Tibial artery (tissue), 4 donors: ENCODE measurements at regions not wholly inside any gene's neighbourhood (a gene's known extent, or its start where the extent isn't known, plus 50 kb on each side); places are given as distances from the start of the nearest gene placed in this dataset.

Source experiments
- DNase-seq, 2 donors: peaks; one replicate each; pipeline ENCODE4 v3.0.0-alpha.2; 2019
- H3K27ac ChIP-seq, 2 donors: fragments of 200-600 bp; sonication (generic) in 1 of 2; 1 replicate in 1 of 2; 2 replicates in 1 of 2; pipeline ENCODE4 v1.5.1; 2018 to 2019; ENCODE audit warnings: mild to moderate bottlenecking in 1 of 2
- H3K27me3 ChIP-seq, 2 donors: fragments of 200-600 bp; sonication (generic) in 1 of 2; one replicate each; pipeline versions ENCODE4 v1.5.1 to v1.6.0; 2016 to 2019
- H3K36me3 ChIP-seq, 3 donors: fragments of 200-600 bp; sonication (generic) in 2 of 3; one replicate each; pipeline ENCODE4 v1.5.1; 2016 to 2019; ENCODE audit warnings: mild to moderate bottlenecking in 2 of 3
- H3K4me1 ChIP-seq, 4 donors: fragments of 200-600 bp; sonication (generic) in 2 of 4; 1 replicate in 3 of 4; 2 replicates in 1 of 4; pipeline ENCODE4 v1.5.1; 2016 to 2019
- H3K4me3 ChIP-seq, 2 donors: fragments of 200-600 bp; sonication (generic) in 1 of 2; 1 replicate in 1 of 2; 2 replicates in 1 of 2; pipeline ENCODE4 v1.5.1; 2018 to 2019; ENCODE audit warnings: mild to moderate bottlenecking in 2 of 2
- H3K9me3 ChIP-seq, 3 donors: fragments of 200-600 bp; sonication (generic) in 1 of 3; one replicate each; pipeline ENCODE4 v1.5.1; 2016 to 2019
- CTCF ChIP-seq, 2 experiments: fragments of 200-600 bp in 1 of 2; fragments of 450-650 bp in 1 of 2; IDR thresholded peaks; one replicate each; pipeline ENCODE4 v1.5.1; 2017 to 2019; ENCODE audit warnings: antibody characterized with exemption in 2 of 2, mild to moderate bottlenecking in 1 of 2, moderate library complexity in 1 of 2
- intact Hi-C: fragments of 100-400 bp; cut with DNase I; formaldehyde crosslinking; loops from one replicate; pipeline ENCODE4 v1.15.0; 2023; ENCODE audit warnings: low total_unique reads

DNA sequence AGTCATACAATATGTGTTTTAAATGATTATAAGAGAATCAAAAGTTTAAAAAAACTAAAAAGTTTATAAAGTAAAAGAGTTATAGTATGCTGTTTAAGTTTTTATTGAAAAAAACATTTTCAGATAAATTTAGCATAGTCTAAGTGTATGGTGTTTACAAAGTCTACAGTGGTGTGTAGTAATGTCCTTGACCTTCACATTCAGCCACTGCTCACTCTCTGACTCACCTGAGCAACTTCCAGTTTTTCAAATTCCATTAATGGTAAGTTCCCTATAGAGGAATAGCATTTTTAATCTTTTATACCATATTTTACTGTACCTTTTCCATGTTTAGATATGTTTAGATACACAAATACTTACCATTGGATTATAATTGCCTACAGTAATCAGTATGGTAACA lies 842.4 kb upstream of the KLHL1 start:
- intact Hi-C loops: no loop called here
- H3K4me1 ChIP-seq: no peaks in the 10 kb centered on the region
- no peaks in the 10 kb centered on the region for H3K27me3 ChIP-seq
- H3K27ac ChIP-seq: no peak overlapping the region
- no peak overlapping the region for H3K4me3 ChIP-seq
- H3K36me3 ChIP-seq: no peaks in the 10 kb centered on the region
- no peak for TF ChIP-seq CTCF (IDR thresholded peaks at IDR 0.05)
- H3K9me3 ChIP-seq: no peaks in the 10 kb centered on the region
- DNase-seq: no peak

DNA sequence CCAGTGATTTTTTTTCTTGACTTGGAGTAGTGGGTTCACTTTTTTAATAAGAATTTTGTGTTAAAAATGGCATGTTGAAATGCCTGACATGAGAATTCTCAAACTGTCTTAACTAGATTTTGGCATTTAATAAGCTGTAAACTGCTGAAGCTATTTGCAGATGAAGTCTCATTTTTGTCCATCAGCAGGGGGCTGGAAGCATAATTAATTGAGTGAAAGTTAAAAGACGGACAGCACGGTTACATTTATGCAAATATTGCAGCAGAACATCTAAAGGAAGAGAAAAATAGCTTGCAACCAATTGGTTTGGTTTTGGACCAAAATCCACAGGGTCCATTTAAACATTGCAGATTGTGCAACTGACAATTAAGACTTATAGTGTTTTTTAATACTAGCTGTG lies 837.3 kb upstream of the KLHL1 start:
- H3K4me3 ChIP-seq: no peak overlapping the region
- DNase-seq: no peak
- H3K27me3 ChIP-seq: no peaks in the 10 kb centered on the region
- no peaks in the 10 kb centered on the region for H3K36me3 ChIP-seq
- no peaks in the 10 kb centered on the region for H3K9me3 ChIP-seq
- intact Hi-C loops: no loop called here
- H3K4me1 ChIP-seq: no peaks in the 10 kb centered on the region
- no peak for TF ChIP-seq CTCF (IDR thresholded peaks at IDR 0.05)
- H3K27ac ChIP-seq: no peak overlapping the region

DNA sequence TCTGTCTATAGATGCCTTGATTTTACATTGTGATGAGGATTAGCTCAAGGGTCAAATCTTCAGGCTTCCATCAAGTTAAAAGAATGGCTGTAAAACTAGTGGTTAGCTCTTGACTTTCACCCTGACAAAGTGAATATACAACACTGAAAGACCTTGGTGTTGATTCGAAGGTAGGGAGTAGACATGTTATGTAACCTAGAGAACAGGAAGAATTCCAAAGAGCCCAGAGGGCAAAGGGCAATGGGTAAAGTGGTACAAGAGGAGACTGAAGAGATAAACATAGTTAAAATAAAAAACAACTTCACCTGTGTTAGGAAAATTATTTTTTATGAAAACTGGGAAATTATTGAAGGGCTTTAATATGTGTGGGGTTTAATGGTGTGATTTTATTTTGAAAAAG lies 833.2 kb upstream of the KLHL1 start:
- Histone ChIP-seq H3K36me3 (no peaks in the 10 kb centered on the region), H3K4me1 (no peaks in the 10 kb centered on the region), H3K4me3 (no peak overlapping the region), H3K27me3 (no peaks in the 10 kb centered on the region), H3K27ac (no peak overlapping the region), H3K9me3 (no peaks in the 10 kb centered on the region)
- no peak for DNase-seq
- intact Hi-C loops: no loop called here
- no peak for TF ChIP-seq CTCF (IDR thresholded peaks at IDR 0.05)

DNA sequence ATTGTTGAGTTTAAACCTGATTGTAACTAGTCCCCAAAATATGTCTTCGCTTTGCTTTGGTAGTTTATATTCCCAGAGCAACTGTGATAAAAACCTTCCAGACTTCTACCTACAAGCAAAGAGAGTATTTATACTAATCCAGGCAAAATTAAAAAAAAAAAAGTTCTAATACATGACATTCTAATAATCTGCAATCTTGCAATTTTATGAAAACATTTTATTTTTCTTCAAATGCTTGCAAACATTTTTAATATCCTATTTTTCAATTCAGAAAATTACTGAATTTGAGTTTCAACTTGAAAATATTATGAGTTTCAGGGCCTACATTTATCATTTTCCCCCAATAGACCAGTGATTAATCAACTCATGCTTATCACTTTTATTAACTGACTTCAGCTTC lies 830.2 kb upstream of the KLHL1 start:
- no peaks in the 10 kb centered on the region for H3K9me3 ChIP-seq
- no peaks in the 10 kb centered on the region for H3K27me3 ChIP-seq
- no peaks in the 10 kb centered on the region for H3K4me1 ChIP-seq
- no peak overlapping the region for H3K27ac ChIP-seq
- TF ChIP-seq CTCF (IDR thresholded peaks at IDR 0.05): no peak
- no peak overlapping the region for H3K4me3 ChIP-seq
- no peaks in the 10 kb centered on the region for H3K36me3 ChIP-seq
- intact Hi-C loops: no loop called here
- no peak for DNase-seq

- H3K4me3 ChIP-seq: no peak overlapping the region
- intact Hi-C loops: no loop called here
Observed at GRCh38 chr13:70932511-70932910, 824.3 kb upstream of the KLHL1 start.

More at GRCh38 chr13:70932511-70932910, 824.3 kb upstream of the KLHL1 start:
- Histone ChIP-seq H3K36me3 (no peaks in the 10 kb centered on the region), H3K9me3 (no peaks in the 10 kb centered on the region), H3K27ac (no peak overlapping the region), H3K4me1 (no peaks in the 10 kb centered on the region), H3K27me3 (no peaks in the 10 kb centered on the region)
- no peak for DNase-seq
- no peak for TF ChIP-seq CTCF (IDR thresholded peaks at IDR 0.05)
